ENCODE measurements at regions not wholly inside any gene's neighbourhood (a gene's known extent, or its start where the extent isn't known, plus 50 kb on each side); places are given as distances from the start of the nearest gene placed in this dataset.

DNA sequence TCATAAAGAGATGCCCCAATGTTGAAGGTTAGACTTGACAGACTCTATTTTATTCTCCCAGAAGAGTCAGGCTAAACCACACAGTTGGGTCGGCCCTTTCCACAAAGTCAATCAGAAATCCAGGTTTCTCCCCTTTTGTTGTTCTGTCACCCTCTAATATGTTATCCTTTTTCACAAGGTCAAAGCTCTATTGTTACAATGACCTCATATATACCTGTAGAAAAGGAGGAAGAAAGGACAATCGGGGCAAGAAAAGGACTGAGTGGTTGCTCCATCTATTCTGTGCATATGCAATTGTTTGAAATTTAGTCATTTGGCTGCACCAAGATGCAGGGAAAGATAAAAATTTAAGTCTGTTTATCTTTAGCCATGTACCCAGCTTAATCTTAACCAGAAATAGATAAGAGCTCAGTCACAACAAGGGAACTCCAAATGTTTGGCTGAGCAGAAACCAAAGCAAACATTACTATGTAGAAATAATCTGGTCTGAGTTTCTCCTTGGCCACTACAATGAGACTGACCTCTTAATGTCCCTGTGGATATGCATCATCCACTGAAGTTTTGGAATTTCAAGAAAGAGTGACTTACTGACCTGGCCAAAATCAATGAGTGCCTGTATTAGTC is 503.7 kb downstream of the GALC start:
- no peak overlapping the region for H3K4me3 Mint-ChIP-seq (ENCODE audit: unreplicated experiment)
- DNase-seq (ENCODE audit: low spot score): no peak
- H3K9me3 Mint-ChIP-seq (ENCODE audit: unreplicated experiment): no peaks in the 10 kb centered on the region
- H3K27ac Mint-ChIP-seq (ENCODE audit: unreplicated experiment): peak overlapping the region; percentile 26
- H3K4me1 Mint-ChIP-seq (ENCODE audit: unreplicated experiment): no peaks in the 10 kb centered on the region
- no peaks in the 10 kb centered on the region for H3K36me3 Mint-ChIP-seq (ENCODE audit: low read depth, unreplicated experiment)
- TF ChIP-seq, protein P1, sequence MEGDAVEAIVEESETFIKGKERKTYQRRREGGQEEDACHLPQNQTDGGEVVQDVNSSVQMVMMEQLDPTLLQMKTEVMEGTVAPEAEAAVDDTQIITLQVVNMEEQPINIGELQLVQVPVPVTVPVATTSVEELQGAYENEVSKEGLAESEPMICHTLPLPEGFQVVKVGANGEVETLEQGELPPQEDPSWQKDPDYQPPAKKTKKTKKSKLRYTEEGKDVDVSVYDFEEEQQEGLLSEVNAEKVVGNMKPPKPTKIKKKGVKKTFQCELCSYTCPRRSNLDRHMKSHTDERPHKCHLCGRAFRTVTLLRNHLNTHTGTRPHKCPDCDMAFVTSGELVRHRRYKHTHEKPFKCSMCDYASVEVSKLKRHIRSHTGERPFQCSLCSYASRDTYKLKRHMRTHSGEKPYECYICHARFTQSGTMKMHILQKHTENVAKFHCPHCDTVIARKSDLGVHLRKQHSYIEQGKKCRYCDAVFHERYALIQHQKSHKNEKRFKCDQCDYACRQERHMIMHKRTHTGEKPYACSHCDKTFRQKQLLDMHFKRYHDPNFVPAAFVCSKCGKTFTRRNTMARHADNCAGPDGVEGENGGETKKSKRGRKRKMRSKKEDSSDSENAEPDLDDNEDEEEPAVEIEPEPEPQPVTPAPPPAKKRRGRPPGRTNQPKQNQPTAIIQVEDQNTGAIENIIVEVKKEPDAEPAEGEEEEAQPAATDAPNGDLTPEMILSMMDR (IDR thresholded peaks at IDR 0.05; ENCODE audit: unreplicated experiment): no peak
- no peaks in the 10 kb centered on the region for H3K27me3 Mint-ChIP-seq (ENCODE audit: unreplicated experiment)

DNA sequence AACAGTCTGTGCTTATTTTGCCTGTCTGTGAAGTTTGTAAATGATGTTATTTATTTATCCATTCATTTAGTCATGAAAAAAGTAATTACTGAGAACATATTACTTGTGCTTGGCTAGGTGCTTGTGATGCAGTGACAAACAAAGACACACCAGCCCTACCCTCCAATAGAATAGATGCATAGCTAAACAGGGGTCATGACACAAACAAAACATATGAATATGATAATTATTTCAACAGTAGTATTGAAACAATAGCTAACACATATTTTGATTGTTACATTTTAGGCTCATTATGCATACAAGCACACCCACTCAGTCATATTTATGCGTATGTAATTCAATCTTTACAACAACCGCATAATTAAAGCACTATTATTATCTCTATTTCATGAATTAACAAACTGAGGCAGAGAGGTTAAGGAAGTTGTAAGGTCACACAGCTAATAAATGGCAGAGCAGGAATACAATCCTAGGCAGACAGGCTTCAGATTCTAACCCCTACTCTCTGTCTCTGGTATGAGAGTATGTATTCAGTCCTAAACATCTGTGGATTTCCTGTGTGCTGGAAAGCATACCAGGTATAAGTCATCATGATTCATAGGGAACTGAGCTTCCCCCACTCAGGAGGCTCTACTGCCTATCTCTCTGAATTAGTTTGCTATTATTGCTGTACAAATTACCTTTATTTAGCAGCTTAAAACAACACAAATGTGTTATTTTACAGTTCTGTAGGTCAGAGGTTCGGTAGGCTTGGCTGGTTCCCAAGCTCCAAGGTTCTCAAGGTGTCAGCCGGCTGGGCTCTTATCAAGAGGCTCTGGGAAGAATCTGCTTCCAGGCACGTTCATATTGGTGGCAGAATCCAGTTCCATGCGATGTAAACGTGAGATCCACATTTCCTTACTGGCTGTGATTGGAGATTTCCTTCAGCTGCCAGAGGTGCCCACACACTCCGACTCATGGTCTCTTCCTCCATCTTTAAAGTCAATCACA is 509.4 kb downstream of the GALC start:
- H3K9me3 Mint-ChIP-seq (ENCODE audit: unreplicated experiment): no peaks in the 10 kb centered on the region
- TF ChIP-seq, protein P1 (IDR thresholded peaks at IDR 0.05; ENCODE audit: unreplicated experiment): no peak
- no peak for DNase-seq (ENCODE audit: low spot score)
- H3K27me3 Mint-ChIP-seq (ENCODE audit: unreplicated experiment): peaks cover 1% of the 10 kb centered on the region
- H3K36me3 Mint-ChIP-seq (ENCODE audit: low read depth, unreplicated experiment): no peaks in the 10 kb centered on the region
- H3K4me3 Mint-ChIP-seq (ENCODE audit: unreplicated experiment): no peak overlapping the region
- no peak overlapping the region for H3K27ac Mint-ChIP-seq (ENCODE audit: unreplicated experiment)
- H3K4me1 Mint-ChIP-seq (ENCODE audit: unreplicated experiment): peaks cover 3% of the 10 kb centered on the region

DNA sequence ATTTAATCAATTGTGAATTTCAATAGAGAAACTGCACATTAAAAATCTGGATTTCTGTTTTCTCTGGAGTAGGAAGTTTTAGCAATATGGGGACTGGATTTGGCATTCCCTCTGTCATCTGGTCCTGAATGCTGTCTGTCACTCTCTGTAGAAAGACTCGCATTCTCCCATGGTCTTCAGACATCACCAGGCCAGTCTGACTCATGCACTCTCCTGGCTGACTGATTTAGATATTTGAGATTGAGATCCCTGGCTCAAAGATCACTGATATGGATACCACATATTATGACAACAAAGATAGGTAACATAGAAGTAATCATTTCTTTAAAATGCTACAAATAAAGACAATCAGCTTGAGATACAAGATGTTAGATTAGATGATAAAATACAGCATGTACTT is 524.5 kb downstream of the GALC start:
- Mint-ChIP-seq H3K9me3 (ENCODE audit: unreplicated experiment) (no peaks in the 10 kb centered on the region), H3K4me3 (ENCODE audit: unreplicated experiment) (no peak overlapping the region), H3K27ac (ENCODE audit: unreplicated experiment) (no peak overlapping the region), H3K4me1 (ENCODE audit: unreplicated experiment) (no peaks in the 10 kb centered on the region), H3K36me3 (ENCODE audit: low read depth, unreplicated experiment) (no peaks in the 10 kb centered on the region), H3K27me3 (ENCODE audit: unreplicated experiment) (no peaks in the 10 kb centered on the region)
- TF ChIP-seq, protein P1 (IDR thresholded peaks at IDR 0.05; ENCODE audit: unreplicated experiment): no peak
- DNase-seq (ENCODE audit: low spot score): no peak

DNA sequence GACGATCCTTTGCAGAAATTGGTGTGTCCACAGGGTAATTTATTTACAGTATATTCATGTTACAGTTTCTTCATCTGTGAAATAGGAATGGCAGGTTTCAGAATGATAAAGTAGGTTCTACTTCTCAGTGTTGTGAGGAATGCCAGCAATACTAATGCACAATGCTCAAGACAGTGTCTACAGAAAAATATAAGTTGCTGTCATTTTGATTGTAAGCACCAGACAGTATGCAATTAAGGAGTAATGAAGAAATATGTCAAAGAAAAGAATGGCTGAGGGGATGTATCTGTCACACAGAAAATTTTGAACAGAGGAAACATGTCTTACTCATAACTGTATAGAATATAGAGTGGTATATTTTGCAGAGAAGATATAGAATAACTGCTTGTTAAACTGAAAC is 525.4 kb downstream of the GALC start:
- TF ChIP-seq, protein P1 (IDR thresholded peaks at IDR 0.05; ENCODE audit: unreplicated experiment): no peak
- H3K4me3 Mint-ChIP-seq (ENCODE audit: unreplicated experiment): no peak overlapping the region
- no peaks in the 10 kb centered on the region for H3K4me1 Mint-ChIP-seq (ENCODE audit: unreplicated experiment)
- H3K36me3 Mint-ChIP-seq (ENCODE audit: low read depth, unreplicated experiment): no peaks in the 10 kb centered on the region
- H3K27ac Mint-ChIP-seq (ENCODE audit: unreplicated experiment): no peak overlapping the region
- DNase-seq (ENCODE audit: low spot score): no peak
- no peaks in the 10 kb centered on the region for H3K9me3 Mint-ChIP-seq (ENCODE audit: unreplicated experiment)
- H3K27me3 Mint-ChIP-seq (ENCODE audit: unreplicated experiment): no peaks in the 10 kb centered on the region

DNA sequence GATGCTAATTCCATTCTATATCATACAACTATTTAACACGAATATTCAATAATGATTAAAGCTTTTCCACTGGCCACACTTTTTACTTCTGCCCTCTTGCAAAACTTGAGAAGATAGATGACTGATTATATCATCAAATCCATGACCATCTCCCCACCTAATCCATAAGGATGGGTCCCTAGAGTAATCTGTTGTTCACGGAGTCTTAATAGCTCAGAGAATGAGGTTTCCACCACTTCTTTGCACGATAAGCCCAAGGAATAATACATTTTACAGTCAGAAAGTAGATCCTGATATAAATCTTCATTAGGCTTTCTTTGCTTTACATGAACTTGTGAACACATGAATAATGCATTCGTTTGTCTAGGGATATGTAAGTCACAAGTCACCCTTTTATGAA is 527.2 kb downstream of the GALC start:
- Mint-ChIP-seq H3K27me3 (ENCODE audit: unreplicated experiment) (no peaks in the 10 kb centered on the region), H3K27ac (ENCODE audit: unreplicated experiment) (no peak overlapping the region), H3K36me3 (ENCODE audit: low read depth, unreplicated experiment) (no peaks in the 10 kb centered on the region), H3K4me3 (ENCODE audit: unreplicated experiment) (no peak overlapping the region), H3K4me1 (ENCODE audit: unreplicated experiment) (no peaks in the 10 kb centered on the region), H3K9me3 (ENCODE audit: unreplicated experiment) (no peaks in the 10 kb centered on the region)
- no peak for DNase-seq (ENCODE audit: low spot score)
- TF ChIP-seq, protein P1 (IDR thresholded peaks at IDR 0.05; ENCODE audit: unreplicated experiment): no peak
